ENCODE measurements at regions not wholly inside any gene's neighbourhood (a gene's known extent, or its start where the extent isn't known, plus 50 kb on each side); places are given as distances from the start of the nearest gene placed in this dataset.
"Not testable (repeated sequence)": the region's sequence is repeated elsewhere in the genome, so short reads cannot be mapped to it uniquely, and the experiment has no call there.

GRCh38 chr2:131648565-131648964, 120.9 kb downstream of the CCDC74A start:
- H3K9me1 ChIP-seq (ENCODE audit: control insufficient read depth, extremely low read depth, insufficient read depth, low read length); H3K4me3 ChIP-seq (ENCODE audit: control insufficient read depth in 2 of 3, extremely low read depth in 1 of 3, insufficient read depth in 2 of 3, low read depth in 1 of 3, low read length in 3 of 3); H3K9ac ChIP-seq (ENCODE audit: control insufficient read depth, extremely low read depth, insufficient read depth, low read length); H3K36me3 ChIP-seq (ENCODE audit: control insufficient read depth in 2 of 2, extremely low read depth in 1 of 2, insufficient read depth in 2 of 2, low read length in 2 of 2); H3K27ac ChIP-seq (ENCODE audit: control insufficient read depth, insufficient read depth, low read length); H3K79me2 ChIP-seq (ENCODE audit: control insufficient read depth, insufficient read depth, low read length); H3K9me3 ChIP-seq (ENCODE audit: control insufficient read depth, low read depth, low read length); H4K20me1 ChIP-seq (ENCODE audit: control insufficient read depth, extremely low read depth, insufficient read depth, low read length); DNase-seq (ENCODE audit: low read depth, low spot score); H3K4me2 ChIP-seq (ENCODE audit: control insufficient read depth, extremely low read depth, insufficient read depth, low read depth, low read length); H2AFZ ChIP-seq (ENCODE audit: control insufficient read depth, low read length); H3K4me1 ChIP-seq (ENCODE audit: control insufficient read depth, extremely low read depth, insufficient read depth, low read length); dilution Hi-C loops (cut with MboI; ENCODE audit: extremely low pct_ligation_motif_present, low sequenced_read_pairs); FAIRE-seq: not testable (repeated sequence)
- peaks cover 13% of the 10 kb centered on the region for H3K27me3 ChIP-seq (ENCODE audit: control insufficient read depth, extremely low read depth, insufficient read depth, low read length)

- H3K9me3 ChIP-seq (ENCODE audit: control insufficient read depth, low read depth, low read length); H3K4me1 ChIP-seq (ENCODE audit: control insufficient read depth, extremely low read depth, insufficient read depth, low read length); H3K4me3 ChIP-seq (ENCODE audit: control insufficient read depth in 2 of 3, extremely low read depth in 1 of 3, insufficient read depth in 2 of 3, low read depth in 1 of 3, low read length in 3 of 3); H2AFZ ChIP-seq (ENCODE audit: control insufficient read depth, low read length); H4K20me1 ChIP-seq (ENCODE audit: control insufficient read depth, extremely low read depth, insufficient read depth, low read length); H3K79me2 ChIP-seq (ENCODE audit: control insufficient read depth, insufficient read depth, low read length); DNase-seq (ENCODE audit: low read depth, low spot score); dilution Hi-C loops (cut with MboI; ENCODE audit: extremely low pct_ligation_motif_present, low sequenced_read_pairs); H3K27me3 ChIP-seq (ENCODE audit: control insufficient read depth, extremely low read depth, insufficient read depth, low read length); H3K4me2 ChIP-seq (ENCODE audit: control insufficient read depth, extremely low read depth, insufficient read depth, low read depth, low read length); H3K9ac ChIP-seq (ENCODE audit: control insufficient read depth, extremely low read depth, insufficient read depth, low read length); H3K36me3 ChIP-seq (ENCODE audit: control insufficient read depth in 2 of 2, extremely low read depth in 1 of 2, insufficient read depth in 2 of 2, low read length in 2 of 2); FAIRE-seq; H3K9me1 ChIP-seq (ENCODE audit: control insufficient read depth, extremely low read depth, insufficient read depth, low read length); H3K27ac ChIP-seq (ENCODE audit: control insufficient read depth, insufficient read depth, low read length): not testable (repeated sequence)
These were observed 124.6 kb downstream of the CCDC74A start for GRCh38 chr2:131652246-131652645.

GRCh38 chr2:131654107-131654506, 126.4 kb downstream of the CCDC74A start:
- DNase-seq (ENCODE audit: low read depth, low spot score); H3K4me3 ChIP-seq (ENCODE audit: control insufficient read depth in 2 of 3, extremely low read depth in 1 of 3, insufficient read depth in 2 of 3, low read depth in 1 of 3, low read length in 3 of 3); H3K27ac ChIP-seq (ENCODE audit: control insufficient read depth, insufficient read depth, low read length); H3K9me3 ChIP-seq (ENCODE audit: control insufficient read depth, low read depth, low read length); H3K9me1 ChIP-seq (ENCODE audit: control insufficient read depth, extremely low read depth, insufficient read depth, low read length); H3K27me3 ChIP-seq (ENCODE audit: control insufficient read depth, extremely low read depth, insufficient read depth, low read length); H3K9ac ChIP-seq (ENCODE audit: control insufficient read depth, extremely low read depth, insufficient read depth, low read length); H2AFZ ChIP-seq (ENCODE audit: control insufficient read depth, low read length); H3K36me3 ChIP-seq (ENCODE audit: control insufficient read depth in 2 of 2, extremely low read depth in 1 of 2, insufficient read depth in 2 of 2, low read length in 2 of 2); H3K4me2 ChIP-seq (ENCODE audit: control insufficient read depth, extremely low read depth, insufficient read depth, low read depth, low read length); H4K20me1 ChIP-seq (ENCODE audit: control insufficient read depth, extremely low read depth, insufficient read depth, low read length); H3K4me1 ChIP-seq (ENCODE audit: control insufficient read depth, extremely low read depth, insufficient read depth, low read length); dilution Hi-C loops (cut with MboI; ENCODE audit: extremely low pct_ligation_motif_present, low sequenced_read_pairs); FAIRE-seq; H3K79me2 ChIP-seq (ENCODE audit: control insufficient read depth, insufficient read depth, low read length): not testable (repeated sequence)
